H9 (cell line): ENCODE measurements at regions not wholly inside any gene's neighbourhood (a gene's known extent, or its start where the extent isn't known, plus 50 kb on each side); places are given as distances from the start of the nearest gene placed in this dataset.

ENCODE experiments used
- DNase-seq: peaks from one replicate; pipeline ENCODE4 v3.0.0-alpha.2; 2017
- H2AFZ ChIP-seq: one replicate; pipeline ENCODE4 v1.6.1; 2013; ENCODE audit warnings: mild to moderate bottlenecking, low read length, control low read depth, moderate library complexity
- H2AK5ac ChIP-seq: 2 replicates; pipeline ENCODE4 v1.6.1; 2013; ENCODE audit warnings: low read length, control low read depth, mixed read lengths; ENCODE audit not compliant: insufficient read length
- H2BK120ac ChIP-seq: one replicate; pipeline ENCODE4 v1.6.1; 2013; ENCODE audit warnings: low read depth, mild to moderate bottlenecking, low read length, control low read depth, inconsistent platforms; ENCODE audit not compliant: poor library complexity, severe bottlenecking
- H2BK12ac ChIP-seq: 2 replicates; pipeline ENCODE4 v1.6.1; 2013; ENCODE audit warnings: low read length, control low read depth, mixed read lengths, low read depth; ENCODE audit not compliant: insufficient read length
- H2BK15ac ChIP-seq: 2 replicates; pipeline ENCODE4 v1.6.1; 2013; ENCODE audit warnings: low read depth, low read length, control low read depth
- H2BK20ac ChIP-seq: one replicate; pipeline ENCODE4 v1.6.1; 2013; ENCODE audit warnings: low read depth, mild to moderate bottlenecking, low read length, control low read depth, inconsistent platforms; ENCODE audit not compliant: poor library complexity, severe bottlenecking
- H2BK5ac ChIP-seq: 2 replicates; pipeline ENCODE4 v1.6.1; 2013; ENCODE audit warnings: low read length, control low read depth, mixed read lengths; ENCODE audit not compliant: insufficient read length
- H3K14ac ChIP-seq: 2 replicates; pipeline ENCODE4 v1.6.1; 2013; ENCODE audit warnings: low read length, control low read depth; ENCODE audit not compliant: insufficient read depth
- H3K18ac ChIP-seq: 2 replicates; pipeline ENCODE4 v1.6.1; 2013; ENCODE audit warnings: low read depth, mild to moderate bottlenecking, mixed read lengths, low read length, control low read depth; ENCODE audit not compliant: insufficient read length
- H3K23ac ChIP-seq: 2 replicates; pipeline ENCODE4 v1.6.1; 2013; ENCODE audit warnings: low read length, control low read depth, mixed read lengths, low read depth; ENCODE audit not compliant: insufficient read length
- H3K23me2 ChIP-seq: 2 replicates; pipeline ENCODE4 v1.6.1; 2013; ENCODE audit warnings: low read depth, mild to moderate bottlenecking, mixed read lengths, low read length, control low read depth; ENCODE audit not compliant: insufficient read length, poor library complexity, severe bottlenecking
- H3K27ac ChIP-seq: 2 replicates; pipeline ENCODE4 v1.5.1; 2013; ENCODE audit warnings: low read length, control low read depth, mixed read lengths, low read depth; ENCODE audit not compliant: insufficient read length
- H3K27me3 ChIP-seq: 2 replicates; pipeline ENCODE4 v1.6.1; 2013; ENCODE audit warnings: low read length, control low read depth, inconsistent platforms; ENCODE audit not compliant: insufficient read depth
- H3K4ac ChIP-seq: 2 replicates; pipeline ENCODE4 v1.6.1; 2013; ENCODE audit warnings: low read depth, mild to moderate bottlenecking, control low read depth, inconsistent platforms, low read length, moderate library complexity
- H3K4me1 ChIP-seq: 2 replicates; pipeline ENCODE4 v1.6.1; 2013; ENCODE audit warnings: low read length, control low read depth, inconsistent platforms; ENCODE audit not compliant: insufficient read depth
- H3K4me2 ChIP-seq: 2 replicates; pipeline ENCODE4 v1.6.1; 2013; ENCODE audit warnings: low read length, control low read depth, mixed read lengths; ENCODE audit not compliant: insufficient read length, insufficient read depth
- H3K56ac ChIP-seq: 2 replicates; pipeline ENCODE4 v1.6.1; 2013; ENCODE audit warnings: low read depth, mild to moderate bottlenecking, mixed read lengths, low read length, control low read depth; ENCODE audit not compliant: insufficient read length
- H3K79me1 ChIP-seq: 2 replicates; pipeline ENCODE4 v1.6.1; 2013; ENCODE audit warnings: low read depth, mild to moderate bottlenecking, moderate library complexity, low read length, control low read depth, inconsistent platforms; ENCODE audit not compliant: insufficient read depth, poor library complexity, severe bottlenecking
- H3K79me2 ChIP-seq: 2 replicates; pipeline ENCODE4 v1.6.1; 2013; ENCODE audit warnings: low read length, control low read depth, inconsistent platforms; ENCODE audit not compliant: insufficient read depth
- H3K9ac ChIP-seq: 2 replicates; pipeline ENCODE4 v1.6.1; 2013; ENCODE audit warnings: low read length, control low read depth, mixed read lengths; ENCODE audit not compliant: insufficient read length; ENCODE audit errors: extremely low read depth
- H3K9me3 ChIP-seq: one replicate; pipeline ENCODE4 v1.6.1; 2013; ENCODE audit warnings: low read depth, low read length, inconsistent platforms; ENCODE audit not compliant: control insufficient read depth
- H3T11ph ChIP-seq: one replicate; pipeline ENCODE4 v1.6.1; 2013; ENCODE audit warnings: mild to moderate bottlenecking, low read length, control low read depth, inconsistent platforms
- H4K20me1 ChIP-seq: one replicate; pipeline ENCODE4 v1.6.1; 2013; ENCODE audit not compliant: control insufficient read depth, insufficient read length, insufficient read depth
- H4K5ac ChIP-seq: 2 replicates; pipeline ENCODE4 v1.6.1; 2013; ENCODE audit warnings: low read depth, mild to moderate bottlenecking, mixed read lengths, low read length, control low read depth; ENCODE audit not compliant: insufficient read length
- H4K8ac ChIP-seq: replicated peaks from 2 replicates; pipeline ENCODE4 v1.6.1; 2013; ENCODE audit warnings: low read length, control low read depth, mixed read lengths, low read depth; ENCODE audit not compliant: insufficient read length
- H4K91ac ChIP-seq: 2 replicates; pipeline ENCODE4 v1.6.1; 2013; ENCODE audit warnings: low read depth, mild to moderate bottlenecking, moderate library complexity, mixed read lengths, low read length, control low read depth; ENCODE audit not compliant: insufficient read length
- H3K27ac Mint-ChIP-seq, 3 experiments: 2 replicates in 2 of 3; 3 replicates in 1 of 3; pipeline ENCODE4 v1.8.0; 2020 to 2021; ENCODE audit warnings: mixed read lengths in 3 of 3, mild to moderate bottlenecking in 1 of 3, moderate library complexity in 1 of 3
- H3K27me3 Mint-ChIP-seq: 2 replicates; pipeline ENCODE4 v1.8.0; 2021; ENCODE audit warnings: low read depth, mild to moderate bottlenecking, moderate library complexity, mixed read lengths
- H3K36me3 Mint-ChIP-seq, 3 experiments: 2 replicates in 2 of 3; 3 replicates in 1 of 3; pipeline ENCODE4 v1.8.0; 2020 to 2021; ENCODE audit warnings: low read depth in 3 of 3, mixed read lengths in 3 of 3; ENCODE audit not compliant: insufficient read depth in 1 of 3
- H3K4me1 Mint-ChIP-seq, 2 experiments: 2 replicates each; pipeline ENCODE4 v1.8.0; 2020; ENCODE audit warnings: mixed read lengths in 2 of 2
- H3K4me3 Mint-ChIP-seq, 2 experiments: 2 replicates in 1 of 2; 3 replicates in 1 of 2; pipeline ENCODE4 v1.8.0; 2020 to 2021; ENCODE audit warnings: mild to moderate bottlenecking in 2 of 2, mixed read lengths in 2 of 2, moderate library complexity in 1 of 2
- H3K9me3 Mint-ChIP-seq, 2 experiments: 2 replicates in 1 of 2; 3 replicates in 1 of 2; pipeline ENCODE4 v1.8.0; 2020; ENCODE audit warnings: mild to moderate bottlenecking in 2 of 2, mixed read lengths in 2 of 2, moderate library complexity in 1 of 2
- WGBS: extraction: QIAGEN DNeasy Blood & Tissue Kit; methylation state at CpG from one replicate; pipeline ENCODE4 v1.1.7; 2013; ENCODE audit warnings: missing lambda C conversion rate, low lambda C conversion rate, mixed read lengths; ENCODE audit not compliant: insufficient read length; ENCODE audit errors: extremely low coverage; 5-methylcytosine and 5-hydroxymethylcytosine counted together
- TF ChIP-seq, protein P1 (sequence below): fragments of 200-600 bp; sonication (generic); conservative IDR thresholded peaks from 3 replicates; pipeline ENCODE4 v1.8.0; 2021; ENCODE audit warnings: antibody characterized with exemption, mild to moderate bottlenecking

DNA sequence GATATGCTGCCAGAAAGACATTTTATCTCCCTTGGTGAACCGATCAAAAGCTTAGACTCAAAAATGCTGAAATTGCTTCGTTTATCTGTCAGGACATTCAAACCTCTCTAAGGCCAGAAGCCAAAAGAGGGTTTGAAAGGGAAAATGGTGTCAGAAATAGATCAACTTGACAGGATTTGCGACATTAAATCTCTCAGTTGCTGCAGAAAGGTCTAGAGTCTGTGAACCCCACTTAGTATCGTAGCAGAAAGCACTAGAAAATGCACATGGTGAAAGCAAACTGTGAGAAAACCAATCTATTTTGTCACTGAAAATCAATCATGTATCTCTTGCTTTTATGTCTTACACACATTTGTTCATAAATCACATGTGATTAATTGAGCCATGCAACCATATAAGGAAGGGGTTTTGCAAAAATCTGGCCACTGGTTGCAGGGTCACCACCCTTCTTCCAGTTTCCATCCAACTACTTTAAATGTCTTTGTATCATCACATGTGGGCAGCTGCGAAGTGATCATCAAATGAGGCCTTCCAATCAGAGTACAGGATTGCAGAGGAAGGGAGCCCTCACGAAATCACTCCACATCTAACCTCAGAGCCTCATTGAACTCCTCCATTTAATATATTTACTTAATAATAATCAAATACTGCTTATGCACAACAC lies 347.2 kb upstream of the ANXA10 start:
- Histone ChIP-seq H4K8ac (no peak overlapping the region), H3K18ac (no peak overlapping the region), H2BK20ac (no peak overlapping the region), H2AK5ac (no peak overlapping the region), H3K14ac (no peak overlapping the region), H3K9me3 (no peaks in the 10 kb centered on the region), H2BK120ac (no peak overlapping the region), H3T11ph (no peak overlapping the region), H3K4me1 (no peaks in the 10 kb centered on the region), H2BK5ac (no peak overlapping the region), H3K56ac (no peak overlapping the region), H3K27me3 (no peaks in the 10 kb centered on the region), H3K79me2 (no peaks in the 10 kb centered on the region), H2BK15ac (no peak overlapping the region), H2BK12ac (no peak overlapping the region), H4K20me1 (no peaks in the 10 kb centered on the region), H3K23me2 (no peaks in the 10 kb centered on the region), H3K27ac (no peak overlapping the region), H3K23ac (no peak overlapping the region), H3K9ac (no peak overlapping the region), H4K5ac (no peak overlapping the region), H3K4ac (no peak overlapping the region), H3K79me1 (no peaks in the 10 kb centered on the region), H2AFZ (no peak overlapping the region), H3K4me2 (no peak overlapping the region), H4K91ac (no peak overlapping the region)
- no peaks in the 10 kb centered on the region for H3K4me1 Mint-ChIP-seq
- H3K4me3 Mint-ChIP-seq = no peak overlapping the region
- TF ChIP-seq, protein P1, sequence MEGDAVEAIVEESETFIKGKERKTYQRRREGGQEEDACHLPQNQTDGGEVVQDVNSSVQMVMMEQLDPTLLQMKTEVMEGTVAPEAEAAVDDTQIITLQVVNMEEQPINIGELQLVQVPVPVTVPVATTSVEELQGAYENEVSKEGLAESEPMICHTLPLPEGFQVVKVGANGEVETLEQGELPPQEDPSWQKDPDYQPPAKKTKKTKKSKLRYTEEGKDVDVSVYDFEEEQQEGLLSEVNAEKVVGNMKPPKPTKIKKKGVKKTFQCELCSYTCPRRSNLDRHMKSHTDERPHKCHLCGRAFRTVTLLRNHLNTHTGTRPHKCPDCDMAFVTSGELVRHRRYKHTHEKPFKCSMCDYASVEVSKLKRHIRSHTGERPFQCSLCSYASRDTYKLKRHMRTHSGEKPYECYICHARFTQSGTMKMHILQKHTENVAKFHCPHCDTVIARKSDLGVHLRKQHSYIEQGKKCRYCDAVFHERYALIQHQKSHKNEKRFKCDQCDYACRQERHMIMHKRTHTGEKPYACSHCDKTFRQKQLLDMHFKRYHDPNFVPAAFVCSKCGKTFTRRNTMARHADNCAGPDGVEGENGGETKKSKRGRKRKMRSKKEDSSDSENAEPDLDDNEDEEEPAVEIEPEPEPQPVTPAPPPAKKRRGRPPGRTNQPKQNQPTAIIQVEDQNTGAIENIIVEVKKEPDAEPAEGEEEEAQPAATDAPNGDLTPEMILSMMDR = no peak
- H3K9me3 Mint-ChIP-seq = no peaks in the 10 kb centered on the region
- no CpG with 5 or more reads among the region's 6 CpGs for WGBS
- no peaks in the 10 kb centered on the region for H3K27me3 Mint-ChIP-seq
- H3K27ac Mint-ChIP-seq = no peak overlapping the region; a peak in 1 of 7 replicates
- DNase-seq = no peak
- H3K36me3 Mint-ChIP-seq = no peaks in the 10 kb centered on the region
